Neural progenitor cell (in vitro differentiated cells): ENCODE measurements at regions not wholly inside any gene's neighbourhood (a gene's known extent, or its start where the extent isn't known, plus 50 kb on each side); places are given as distances from the start of the nearest gene placed in this dataset.

Experiments used
- DNase-seq: peaks from one replicate; pipeline ENCODE4 v3.0.0-alpha.2; 2016; ENCODE audit warnings: low spot score
- H2AFZ ChIP-seq: fragments of 200-600 bp; sonication (generic); replicated peaks from 2 replicates; pipeline ENCODE4 v1.6.1; 2016; ENCODE audit warnings: antibody characterized with exemption
- H3F3A ChIP-seq: fragments of 200-600 bp; sonication (generic); 2 replicates; pipeline ENCODE4 v1.6.1; 2016; ENCODE audit warnings: antibody characterized with exemption, low read depth
- H3K27ac ChIP-seq: fragments of 200-600 bp; sonication (generic); 2 replicates; pipeline ENCODE4 v1.5.1; 2016; ENCODE audit warnings: mild to moderate bottlenecking
- H3K27me3 ChIP-seq: fragments of 200-600 bp; sonication (generic); 2 replicates; pipeline ENCODE4 v1.6.1; 2016; ENCODE audit warnings: mild to moderate bottlenecking, moderate library complexity
- H3K36me3 ChIP-seq: fragments of 200-600 bp; sonication (generic); 2 replicates; pipeline ENCODE4 v1.5.1; 2016
- H3K4me1 ChIP-seq: fragments of 200-600 bp; sonication (generic); 2 replicates; pipeline ENCODE4 v1.6.1; 2016; ENCODE audit warnings: mixed run types
- H3K4me2 ChIP-seq: fragments of 200-600 bp; sonication (generic); 2 replicates; pipeline ENCODE4 v1.6.1; 2016
- H3K4me3 ChIP-seq: fragments of 200-600 bp; sonication (generic); 2 replicates; pipeline ENCODE4 v1.5.1; 2016
- H3K79me2 ChIP-seq: fragments of 200-600 bp; sonication (generic); 2 replicates; pipeline ENCODE4 v1.6.1; 2016; ENCODE audit warnings: low read depth
- H3K9ac ChIP-seq: fragments of 200-600 bp; sonication (generic); 2 replicates; pipeline ENCODE4 v1.6.1; 2016
- H3K9me3 ChIP-seq: fragments of 200-600 bp; sonication (generic); 2 replicates; pipeline ENCODE4 v1.5.1; 2016; ENCODE audit warnings: low read depth
- H4K20me1 ChIP-seq: fragments of 200-600 bp; sonication (generic); 2 replicates; pipeline ENCODE4 v1.6.1; 2016; ENCODE audit warnings: low read depth
- H3K27ac Mint-ChIP-seq: 3 replicates; pipeline ENCODE4 v1.8.0; 2021; ENCODE audit warnings: mixed read lengths
- H3K27me3 Mint-ChIP-seq: 2 replicates; pipeline ENCODE4 v1.8.0; 2022; ENCODE audit warnings: low read depth, mild to moderate bottlenecking, inconsistent platforms, moderate library complexity, mixed read lengths; ENCODE audit not compliant: insufficient read depth
- H3K36me3 Mint-ChIP-seq: 3 replicates; pipeline ENCODE4 v1.8.0; 2021; ENCODE audit warnings: mixed read lengths
- H3K4me1 Mint-ChIP-seq: 3 replicates; pipeline ENCODE4 v1.8.0; 2021; ENCODE audit warnings: mixed read lengths
- H3K4me3 Mint-ChIP-seq: 3 replicates; pipeline ENCODE4 v1.8.0; 2021; ENCODE audit warnings: mild to moderate bottlenecking, moderate library complexity, mixed read lengths
- H3K9me3 Mint-ChIP-seq: 3 replicates; pipeline ENCODE4 v1.8.0; 2020; ENCODE audit warnings: mixed read lengths
- EZH2 ChIP-seq: fragments of 200-600 bp; sonication (generic); IDR thresholded peaks from 2 replicates; pipeline ENCODE4 v1.6.1; 2017; ENCODE audit warnings: antibody characterized with exemption, mild to moderate bottlenecking, moderate library complexity
- EZH2phosphoT487 ChIP-seq: fragments of 200-600 bp; sonication (generic); IDR thresholded peaks from 2 replicates; pipeline ENCODE4 v1.6.1; 2017; ENCODE audit warnings: antibody characterized with exemption
- TF ChIP-seq, protein P1 (sequence below): fragments of 200-600 bp; sonication (generic); IDR thresholded peaks from 2 replicates; pipeline ENCODE4 v1.5.1; 2017; ENCODE audit warnings: antibody characterized with exemption, mild to moderate bottlenecking

DNA sequence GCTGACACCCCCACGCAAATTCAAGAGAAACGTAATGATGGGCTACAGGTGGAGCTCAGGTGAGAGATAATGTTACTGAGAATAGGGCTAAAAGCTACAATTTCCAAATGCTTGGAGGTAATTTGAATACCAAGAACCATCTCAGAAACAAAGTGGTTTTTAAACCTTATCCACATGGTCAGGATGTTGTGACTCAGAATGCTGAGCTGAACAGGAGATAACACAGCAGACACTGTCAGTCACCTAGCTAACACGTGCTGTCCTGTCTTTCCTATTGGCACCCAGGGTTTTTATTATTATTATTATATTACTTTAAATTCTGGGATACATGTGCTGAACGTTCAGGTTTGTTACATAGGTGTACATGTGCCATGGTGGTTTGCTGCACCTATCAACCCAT, 233.0 kb upstream of the MAF start:
- Histone ChIP-seq H3K27ac (no peak overlapping the region), H3F3A (no peaks in the 10 kb centered on the region), H3K27me3 (no peaks in the 10 kb centered on the region), H3K79me2 (no peaks in the 10 kb centered on the region), H3K9me3 (no peaks in the 10 kb centered on the region), H3K9ac (no peak overlapping the region), H3K36me3 (no peaks in the 10 kb centered on the region), H4K20me1 (no peaks in the 10 kb centered on the region), H3K4me3 (no peak overlapping the region), H2AFZ (no peak overlapping the region), H3K4me2 (no peak overlapping the region), H3K4me1 (no peaks in the 10 kb centered on the region)
- H3K4me1 Mint-ChIP-seq, result no peaks in the 10 kb centered on the region
- H3K9me3 Mint-ChIP-seq, result no peaks in the 10 kb centered on the region
- H3K36me3 Mint-ChIP-seq, result no peaks in the 10 kb centered on the region
- no peak overlapping the region for H3K4me3 Mint-ChIP-seq
- TF ChIP-seq, protein P1, sequence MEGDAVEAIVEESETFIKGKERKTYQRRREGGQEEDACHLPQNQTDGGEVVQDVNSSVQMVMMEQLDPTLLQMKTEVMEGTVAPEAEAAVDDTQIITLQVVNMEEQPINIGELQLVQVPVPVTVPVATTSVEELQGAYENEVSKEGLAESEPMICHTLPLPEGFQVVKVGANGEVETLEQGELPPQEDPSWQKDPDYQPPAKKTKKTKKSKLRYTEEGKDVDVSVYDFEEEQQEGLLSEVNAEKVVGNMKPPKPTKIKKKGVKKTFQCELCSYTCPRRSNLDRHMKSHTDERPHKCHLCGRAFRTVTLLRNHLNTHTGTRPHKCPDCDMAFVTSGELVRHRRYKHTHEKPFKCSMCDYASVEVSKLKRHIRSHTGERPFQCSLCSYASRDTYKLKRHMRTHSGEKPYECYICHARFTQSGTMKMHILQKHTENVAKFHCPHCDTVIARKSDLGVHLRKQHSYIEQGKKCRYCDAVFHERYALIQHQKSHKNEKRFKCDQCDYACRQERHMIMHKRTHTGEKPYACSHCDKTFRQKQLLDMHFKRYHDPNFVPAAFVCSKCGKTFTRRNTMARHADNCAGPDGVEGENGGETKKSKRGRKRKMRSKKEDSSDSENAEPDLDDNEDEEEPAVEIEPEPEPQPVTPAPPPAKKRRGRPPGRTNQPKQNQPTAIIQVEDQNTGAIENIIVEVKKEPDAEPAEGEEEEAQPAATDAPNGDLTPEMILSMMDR, result no peak
- TF ChIP-seq EZH2, result no peak
- no peak for TF ChIP-seq EZH2phosphoT487
- DNase-seq, result no peak
- peaks cover 4% of the 10 kb centered on the region for H3K27me3 Mint-ChIP-seq
- H3K27ac Mint-ChIP-seq, result no peak overlapping the region

DNA sequence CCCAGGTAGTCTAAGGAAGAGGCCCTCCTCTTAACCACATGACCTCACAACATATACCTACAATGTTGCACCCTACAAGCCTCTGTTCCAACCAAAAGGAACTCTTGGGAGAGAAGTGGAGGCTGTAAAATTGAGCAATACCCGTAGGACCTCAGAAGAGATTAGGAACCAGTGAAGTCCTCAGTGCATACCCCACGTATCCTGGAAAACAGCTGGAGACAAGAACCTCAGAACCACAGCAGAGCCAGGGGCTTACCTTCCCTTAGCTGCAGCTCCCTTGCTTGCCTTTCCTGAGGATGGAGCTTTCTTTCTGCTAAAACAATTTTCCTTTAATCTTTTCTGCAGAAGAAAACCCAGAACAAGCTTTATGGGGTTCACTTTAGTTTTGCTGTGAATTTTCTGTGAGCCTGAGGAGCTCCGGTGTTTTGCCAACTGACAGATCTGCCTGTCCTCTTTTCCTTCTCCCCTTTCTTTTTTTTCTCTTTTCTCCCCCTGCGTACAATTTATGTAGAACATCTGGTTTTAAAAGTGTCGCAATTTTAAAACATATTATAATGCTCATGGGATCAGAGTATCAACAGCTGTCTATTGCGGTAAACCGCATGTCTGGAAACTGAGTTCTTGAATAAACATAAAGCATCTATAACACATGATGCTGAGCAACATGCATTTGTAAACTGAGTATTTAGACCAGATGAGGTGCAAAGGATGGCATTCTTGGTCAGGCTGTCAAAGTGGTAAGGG, 226.4 kb upstream of the MAF start:
- DNase-seq, result no peak
- TF ChIP-seq EZH2 (no peak), EZH2phosphoT487 (no peak)
- TF ChIP-seq, protein P1, result no peak
- H3K27me3 ChIP-seq, result no peaks in the 10 kb centered on the region

DNA sequence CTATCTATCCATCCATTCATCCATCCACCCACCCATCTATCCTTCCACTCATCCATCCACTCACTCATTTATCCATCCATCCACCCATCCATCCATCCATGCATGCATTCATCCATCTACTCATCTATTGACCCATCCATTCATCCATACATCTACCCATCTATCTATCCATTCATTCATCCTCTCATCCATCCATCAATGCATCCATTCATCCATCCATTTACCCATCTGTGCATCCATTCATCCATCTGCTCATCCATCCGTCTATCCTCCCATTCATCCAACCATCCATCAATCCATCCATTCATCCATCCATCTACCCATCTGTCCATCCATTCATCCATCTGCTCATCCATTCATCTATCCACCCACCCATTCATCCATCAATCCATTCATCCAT, 224.5 kb upstream of the MAF start:
- no peaks in the 10 kb centered on the region for H3K9me3 Mint-ChIP-seq
- no peaks in the 10 kb centered on the region for H3K27me3 Mint-ChIP-seq

More for the DNA sequence above, 226.4 kb upstream of the MAF start:
- H3K9me3 Mint-ChIP-seq, result no peaks in the 10 kb centered on the region
- H3K4me3 Mint-ChIP-seq, result no peak overlapping the region
- Histone ChIP-seq H3K4me3 (no peak overlapping the region), H3F3A (no peaks in the 10 kb centered on the region), H4K20me1 (no peaks in the 10 kb centered on the region), H3K27ac (no peak overlapping the region), H3K9ac (no peak overlapping the region), H3K4me2 (no peak overlapping the region), H3K4me1 (no peaks in the 10 kb centered on the region), H3K36me3 (no peaks in the 10 kb centered on the region), H2AFZ (no peak overlapping the region), H3K9me3 (no peaks in the 10 kb centered on the region), H3K79me2 (no peaks in the 10 kb centered on the region)
- no peaks in the 10 kb centered on the region for H3K27me3 Mint-ChIP-seq
- H3K4me1 Mint-ChIP-seq, result no peaks in the 10 kb centered on the region
- H3K27ac Mint-ChIP-seq, result no peak overlapping the region
- no peaks in the 10 kb centered on the region for H3K36me3 Mint-ChIP-seq

More for the DNA sequence above, 224.5 kb upstream of the MAF start:
- Histone ChIP-seq H2AFZ (no peak overlapping the region), H3K27me3 (no peaks in the 10 kb centered on the region), H4K20me1 (no peaks in the 10 kb centered on the region), H3K79me2 (no peaks in the 10 kb centered on the region), H3F3A (no peaks in the 10 kb centered on the region), H3K36me3 (no peaks in the 10 kb centered on the region), H3K9me3 (no peaks in the 10 kb centered on the region), H3K4me3 (no peak overlapping the region), H3K9ac (no peak overlapping the region), H3K4me1 (no peaks in the 10 kb centered on the region), H3K27ac (no peak overlapping the region), H3K4me2 (no peak overlapping the region)
- Mint-ChIP-seq H3K27ac (no peak overlapping the region), H3K4me1 (no peaks in the 10 kb centered on the region), H3K36me3 (no peaks in the 10 kb centered on the region), H3K4me3 (no peak overlapping the region)
- TF ChIP-seq EZH2 (no peak), EZH2phosphoT487 (no peak)
- TF ChIP-seq, protein P1, result no peak
- no peak for DNase-seq
